Lung (tissue), 11 donors: ENCODE measurements at regions not wholly inside any gene's neighbourhood (a gene's known extent, or its start where the extent isn't known, plus 50 kb on each side); places are given as distances from the start of the nearest gene placed in this dataset.

Source experiments
- ATAC-seq: fragments of 200-7000 bp; cut with Tn5 transposase; one replicate; pipeline ENCODE4 v1.9.1; 2020; ENCODE audit warnings: moderate number of reproducible peaks; ENCODE audit not compliant: insufficient read depth, low FRiP score
- DNase-seq, 3 donors: peaks; one replicate each; pipeline ENCODE4 v3.0.0-alpha.2; 2013 to 2017
- H3K27ac ChIP-seq, 2 donors: one replicate each; pipeline ENCODE4 v1.5.1; 2013; ENCODE audit warnings: mild to moderate bottlenecking in 2 of 2, moderate library complexity in 2 of 2, control low read depth in 1 of 2, inconsistent platforms in 1 of 2, low read depth in 1 of 2, low read length in 1 of 2
- H3K27me3 ChIP-seq, 3 donors: one replicate each; pipeline ENCODE4 v1.5.1; 2013; ENCODE audit warnings: low read length in 2 of 3; ENCODE audit not compliant: control insufficient read depth in 3 of 3, insufficient read depth in 3 of 3
- H3K36me3 ChIP-seq, 4 donors: one replicate each; pipeline ENCODE4 v1.5.1; 2013; ENCODE audit warnings: low read length in 4 of 4, mild to moderate bottlenecking in 1 of 4, moderate library complexity in 1 of 4; ENCODE audit not compliant: control insufficient read depth in 4 of 4, insufficient read depth in 4 of 4
- H3K4me1 ChIP-seq, 5 donors: one replicate each; pipeline ENCODE4 v1.5.1; 2013; ENCODE audit warnings: low read length in 5 of 5, mild to moderate bottlenecking in 2 of 5, moderate library complexity in 1 of 5; ENCODE audit not compliant: control insufficient read depth in 5 of 5, insufficient read depth in 5 of 5
- H3K4me3 ChIP-seq: one replicate; pipeline ENCODE4 v1.5.1; 2013; ENCODE audit warnings: mild to moderate bottlenecking, control low read depth, moderate library complexity
- H3K9ac ChIP-seq, 2 donors: one replicate each; pipeline ENCODE4 v1.5.1; 2013; ENCODE audit warnings: low read length in 2 of 2, control low read depth in 1 of 2; ENCODE audit not compliant: insufficient read depth in 1 of 2
- H3K9me3 ChIP-seq, 4 donors: one replicate each; pipeline ENCODE4 v1.5.1; 2013; ENCODE audit warnings: low read length in 3 of 4, mild to moderate bottlenecking in 1 of 4, moderate library complexity in 1 of 4; ENCODE audit not compliant: control insufficient read depth in 4 of 4, insufficient read depth in 3 of 4
- CTCF ChIP-seq: IDR thresholded peaks from 2 replicates; pipeline ENCODE4 v1.5.1; 2012; ENCODE audit warnings: mild to moderate bottlenecking; ENCODE audit errors: control extremely low read depth, extremely low read depth
- WGBS, 2 donors: extraction: QIAGEN DNeasy Blood & Tissue Kit; methylation state at CpG; one replicate each; pipeline ENCODE4 v1.1.7; 2013; 5-methylcytosine and 5-hydroxymethylcytosine counted together
- donor health status: control.
- donor health status: control.
- donor health status: Bipolar disorder and iron deficiency.
- donor health status: healthy.
- donor health status: DM: yes; HTN: yes; CAD: no.

DNA sequence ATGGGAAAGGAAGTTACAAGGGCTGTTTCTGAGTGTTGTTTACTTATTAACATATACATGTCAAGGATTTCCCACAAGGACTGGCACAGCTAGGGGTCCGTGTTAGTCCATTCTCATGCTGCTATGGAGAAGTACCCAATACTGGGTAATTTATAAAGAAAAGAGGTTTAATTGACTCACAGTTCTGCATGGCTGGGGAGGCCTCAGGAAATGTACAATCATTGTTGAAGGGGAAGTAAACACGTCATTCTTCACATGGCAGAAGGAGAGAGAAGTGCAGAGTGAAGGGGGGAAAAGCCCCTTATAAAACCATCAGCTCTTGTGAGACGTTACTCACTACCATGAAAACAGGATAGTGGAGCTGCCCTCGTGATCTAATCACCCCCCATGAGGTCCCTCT lies 128.9 kb upstream of the CELF4 start:
- H3K27ac ChIP-seq, result no peak overlapping the region
- H3K9me3 ChIP-seq, result no peaks in the 10 kb centered on the region
- no peak overlapping the region for H3K4me3 ChIP-seq
- ATAC-seq (no peak), DNase-seq (peak; percentile 19 to 54 (median 33))
- H3K4me1 ChIP-seq, result no peaks in the 10 kb centered on the region
- no peaks in the 10 kb centered on the region for H3K27me3 ChIP-seq
- H3K36me3 ChIP-seq, result no peaks in the 10 kb centered on the region
- H3K9ac ChIP-seq, result no peak overlapping the region
- TF ChIP-seq CTCF, result no peak
- WGBS, 2 donors, result 26 to 27% methylated on average over 4 of the region's 4 CpGs

GRCh38 chr18:37691162-37691561 lies 125.6 kb upstream of the CELF4 start:
- 71 to 77% methylated on average over 1 of the region's 1 CpG for WGBS, 2 donors
- H3K4me1 ChIP-seq, result no peaks in the 10 kb centered on the region
- DNase-seq, result no peak

DNA sequence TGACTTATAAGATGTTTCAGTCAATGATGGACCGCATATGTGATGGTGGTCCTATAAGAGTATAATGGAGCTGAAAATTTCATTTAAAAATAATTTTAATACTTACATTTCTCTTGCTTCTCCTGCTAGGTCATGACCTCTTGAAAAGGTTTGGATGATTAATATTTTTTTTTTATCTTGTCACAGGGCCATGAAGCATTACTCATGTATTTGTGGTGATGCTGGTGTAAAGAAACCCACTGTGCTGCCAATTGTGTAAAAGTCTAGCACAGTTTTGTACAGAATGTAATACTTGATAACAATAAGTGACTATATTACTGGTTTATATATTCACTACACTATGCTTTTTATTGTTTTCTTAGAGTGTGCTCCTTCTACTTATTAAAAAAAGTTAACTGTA lies 124.2 kb upstream of the CELF4 start:
- 52 to 97% methylated on average over 1 of the region's 1 CpG for WGBS, 2 donors
- TF ChIP-seq CTCF, result no peak
- no peak for ATAC-seq

More at GRCh38 chr18:37691162-37691561, 125.6 kb upstream of the CELF4 start:
- no peak overlapping the region for H3K9ac ChIP-seq
- no peak for ATAC-seq
- TF ChIP-seq CTCF, result no peak
- H3K9me3 ChIP-seq, result no peaks in the 10 kb centered on the region
- H3K36me3 ChIP-seq, result no peaks in the 10 kb centered on the region
- no peak overlapping the region for H3K4me3 ChIP-seq
- no peak overlapping the region for H3K27ac ChIP-seq
- H3K27me3 ChIP-seq, result no peaks in the 10 kb centered on the region

DNA sequence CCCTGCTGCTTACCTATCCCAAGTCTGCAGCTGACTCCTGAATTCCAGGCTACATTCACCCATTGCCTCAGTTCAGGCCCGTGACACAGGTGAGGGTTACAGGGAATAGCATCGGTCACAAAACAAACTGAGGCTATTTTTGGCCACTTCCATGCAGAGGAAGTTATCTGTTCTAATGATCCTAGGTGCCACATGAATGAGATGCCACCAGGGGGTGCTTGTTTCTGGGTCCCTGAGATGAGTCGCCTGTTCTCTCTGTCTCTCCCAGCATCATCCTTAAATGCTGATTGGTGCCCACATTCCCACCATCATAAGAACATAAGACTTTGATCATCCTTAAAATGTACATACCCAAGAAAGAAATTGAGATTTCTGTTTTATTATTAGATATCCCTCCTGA lies 119.0 kb upstream of the CELF4 start:
- Histone ChIP-seq H3K4me3 (no peak overlapping the region), H3K9me3 (no peaks in the 10 kb centered on the region), H3K27me3 (no peaks in the 10 kb centered on the region), H3K4me1 (peaks cover 0 to 8% (median 0%) of the 10 kb centered on the region in 5 donors), H3K9ac (no peak overlapping the region), H3K27ac (no peak overlapping the region), H3K36me3 (no peaks in the 10 kb centered on the region)
- WGBS, 2 donors, result 80 to 85% methylated on average over 3 of the region's 3 CpGs
- DNase-seq (no peak), ATAC-seq (no peak)
- no peak for TF ChIP-seq CTCF

More for the DNA sequence above, 124.2 kb upstream of the CELF4 start:
- no peak overlapping the region for H3K27ac ChIP-seq
- no peaks in the 10 kb centered on the region for H3K9me3 ChIP-seq
- H3K4me1 ChIP-seq, result no peaks in the 10 kb centered on the region
- no peak overlapping the region for H3K9ac ChIP-seq
- H3K4me3 ChIP-seq, result no peak overlapping the region
- H3K27me3 ChIP-seq, result no peaks in the 10 kb centered on the region
- DNase-seq, result no peak
- H3K36me3 ChIP-seq, result no peaks in the 10 kb centered on the region
